Karpas-422 (cell line): ENCODE measurements at regions not wholly inside any gene's neighbourhood (a gene's known extent, or its start where the extent isn't known, plus 50 kb on each side); places are given as distances from the start of the nearest gene placed in this dataset.

Experiments used
- DNase-seq: peaks from one replicate; pipeline ENCODE4 v3.0.0-alpha.2; 2015
- H2AFZ ChIP-seq: fragments of 200-600 bp; sonication (generic); 2 replicates; pipeline ENCODE4 v1.6.1; 2014; ENCODE audit warnings: antibody characterized with exemption, low read length, mixed read lengths
- H3K27ac ChIP-seq: fragments of 200-600 bp; sonication (generic); 2 replicates; pipeline ENCODE4 v1.5.1; 2014; ENCODE audit warnings: mild to moderate bottlenecking, low read length, moderate library complexity
- H3K27me3 ChIP-seq: fragments of 200-600 bp; sonication (generic); 2 replicates; pipeline ENCODE4 v1.6.1; 2014; ENCODE audit warnings: low read length, mixed read lengths
- H3K36me3 ChIP-seq: fragments of 200-600 bp; sonication (generic); 2 replicates; pipeline ENCODE4 v1.6.1; 2014; ENCODE audit warnings: low read length, mixed read lengths; ENCODE audit not compliant: insufficient read depth
- H3K4me1 ChIP-seq: fragments of 200-600 bp; sonication (generic); 2 replicates; pipeline ENCODE4 v1.6.1; 2014; ENCODE audit warnings: mild to moderate bottlenecking, low read length, mixed read lengths
- H3K4me2 ChIP-seq: fragments of 200-600 bp; sonication (generic); 2 replicates; pipeline ENCODE4 v1.6.1; 2014; ENCODE audit warnings: low read length, low read depth, mild to moderate bottlenecking; ENCODE audit not compliant: poor library complexity, severe bottlenecking
- H3K4me3 ChIP-seq: fragments of 200-600 bp; sonication (generic); 2 replicates; pipeline ENCODE4 v1.5.1; 2014; ENCODE audit warnings: mild to moderate bottlenecking, antibody characterized with exemption, low read length, mixed read lengths
- H3K79me2 ChIP-seq: fragments of 200-600 bp; sonication (generic); 2 replicates; pipeline ENCODE4 v1.6.1; 2014; ENCODE audit warnings: mild to moderate bottlenecking, low read length, mixed read lengths
- H3K9ac ChIP-seq: fragments of 200-600 bp; sonication (generic); 2 replicates; pipeline ENCODE4 v1.6.0; 2014; ENCODE audit warnings: low read length
- H3K9me2 ChIP-seq: fragments of 200-600 bp; sonication (generic), shearing (Covaris generic); replicated peaks from 2 replicates; pipeline ENCODE4 v1.6.0; 2014; ENCODE audit warnings: mild to moderate bottlenecking, low read length, moderate library complexity; ENCODE audit not compliant: insufficient read depth
- H3K9me3 ChIP-seq: fragments of 300-700, 200-600 bp; sonication (generic); 2 replicates; pipeline ENCODE4 v1.6.1; 2014; ENCODE audit warnings: low read length, mixed read lengths
- H4K20me1 ChIP-seq: fragments of 200-600 bp; sonication (generic); 2 replicates; pipeline ENCODE4 v1.6.1; 2014; ENCODE audit warnings: mild to moderate bottlenecking, antibody characterized with exemption, low read length, low read depth; ENCODE audit not compliant: insufficient read depth

DNA sequence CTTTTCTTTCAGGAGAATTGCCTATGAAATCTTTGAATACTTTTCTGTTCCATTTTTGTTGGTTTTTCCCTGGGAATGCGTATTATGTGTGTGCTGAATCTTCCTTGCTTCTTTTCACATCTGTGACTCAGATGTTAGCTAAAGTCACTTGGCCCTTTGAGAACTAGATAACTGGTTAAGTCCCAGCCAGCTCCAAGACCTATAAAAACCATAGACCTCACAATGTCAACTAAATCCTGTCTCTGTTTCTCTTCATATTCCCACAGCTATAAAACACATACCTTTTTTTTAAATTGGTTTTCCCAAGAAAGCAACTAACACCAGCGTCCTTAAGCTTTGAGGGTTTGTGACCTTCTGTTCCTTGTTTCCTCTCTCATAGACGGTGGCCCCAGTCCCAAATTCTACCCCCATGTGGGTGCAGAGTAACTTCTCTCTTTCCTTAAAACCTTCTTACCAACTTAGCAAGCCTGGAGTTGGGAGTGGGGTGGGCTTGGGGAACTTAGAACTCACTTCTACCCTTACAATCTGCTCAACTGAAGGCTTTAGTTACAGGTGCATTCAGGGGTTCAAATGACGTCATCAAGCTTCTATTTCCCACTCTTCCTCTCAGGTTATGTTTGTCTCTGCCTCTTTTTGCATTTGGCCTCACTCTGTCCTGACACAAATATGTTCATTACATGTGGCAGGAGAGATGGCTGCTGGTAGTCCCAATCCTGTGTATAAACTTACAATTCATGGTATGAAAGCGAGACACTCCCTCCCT lies 58.1 kb upstream of the TGIF1 start:
- no peaks in the 10 kb centered on the region for H3K9me2 ChIP-seq
- H3K4me2 ChIP-seq, result no peak overlapping the region
- H3K9me3 ChIP-seq, result peaks cover 9% of the 10 kb centered on the region; the same call in 1 of the 2 replicates
- no peaks in the 10 kb centered on the region for H3K36me3 ChIP-seq
- H3K4me3 ChIP-seq, result no peak overlapping the region
- no peaks in the 10 kb centered on the region for H3K4me1 ChIP-seq
- H3K79me2 ChIP-seq, result no peaks in the 10 kb centered on the region
- H4K20me1 ChIP-seq, result no peaks in the 10 kb centered on the region
- no peak for DNase-seq
- H3K9ac ChIP-seq, result no peak overlapping the region
- no peaks in the 10 kb centered on the region for H3K27me3 ChIP-seq
- no peak overlapping the region for H2AFZ ChIP-seq
- H3K27ac ChIP-seq, result no peak overlapping the region

DNA sequence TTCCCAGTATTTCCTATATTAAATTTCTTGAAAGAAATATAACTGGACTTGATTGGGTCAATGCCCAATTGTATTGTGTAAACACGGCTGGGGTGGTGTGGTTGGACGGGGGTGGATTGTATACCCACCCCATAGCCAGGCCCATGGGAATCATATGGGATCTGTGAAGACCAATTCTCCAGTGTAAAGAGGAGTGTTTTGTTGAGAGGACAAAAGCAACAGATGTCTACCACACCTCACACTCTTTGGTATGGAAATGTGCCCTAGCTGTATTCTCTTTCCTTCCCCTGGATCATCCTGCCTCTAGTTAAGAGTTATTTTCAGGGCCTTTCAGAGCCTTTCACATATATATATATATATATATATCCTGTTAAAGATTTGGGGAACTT lies 57.5 kb upstream of the TGIF1 start:
- H3K79me2 ChIP-seq, result no peaks in the 10 kb centered on the region
- no peak overlapping the region for H3K27ac ChIP-seq
- no peaks in the 10 kb centered on the region for H3K27me3 ChIP-seq
- peaks cover 9% of the 10 kb centered on the region; the same call in 1 of the 2 replicates for H3K9me3 ChIP-seq
- H4K20me1 ChIP-seq, result no peaks in the 10 kb centered on the region
- H3K4me3 ChIP-seq, result no peak overlapping the region
- no peak overlapping the region for H2AFZ ChIP-seq
- no peak for DNase-seq
- no peaks in the 10 kb centered on the region for H3K36me3 ChIP-seq
- no peak overlapping the region for H3K9ac ChIP-seq
- H3K4me1 ChIP-seq, result no peaks in the 10 kb centered on the region
- H3K4me2 ChIP-seq, result no peak overlapping the region
- H3K9me2 ChIP-seq, result no peaks in the 10 kb centered on the region

DNA sequence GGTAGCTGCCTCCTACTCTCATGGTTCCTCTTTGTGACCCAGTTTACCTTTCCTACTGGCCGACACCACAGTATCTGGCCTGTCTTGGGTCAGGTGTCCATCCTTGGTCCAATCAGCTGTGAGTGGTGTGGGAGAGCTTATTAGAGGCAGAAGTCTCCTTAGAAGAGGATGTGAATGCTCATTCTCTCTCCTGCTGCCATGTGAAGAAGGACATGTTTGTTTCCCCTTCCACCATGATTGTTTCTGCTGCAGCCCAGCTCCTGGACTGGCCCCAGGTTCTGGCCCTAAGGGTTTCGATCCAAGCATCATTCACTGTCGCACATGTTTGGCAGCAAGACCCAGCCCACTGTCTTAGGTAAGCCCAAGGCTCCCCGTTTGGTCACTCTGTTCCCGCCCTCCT lies 55.3 kb upstream of the TGIF1 start:
- H3K9me3 ChIP-seq, result peaks cover 9% of the 10 kb centered on the region; the same call in 1 of the 2 replicates
- H3K36me3 ChIP-seq, result no peaks in the 10 kb centered on the region
- no peak overlapping the region for H3K4me3 ChIP-seq
- H3K27ac ChIP-seq, result no peak overlapping the region
- H3K4me2 ChIP-seq, result no peak overlapping the region
- no peaks in the 10 kb centered on the region for H3K79me2 ChIP-seq
- no peaks in the 10 kb centered on the region for H3K27me3 ChIP-seq
- no peaks in the 10 kb centered on the region for H3K9me2 ChIP-seq
- no peaks in the 10 kb centered on the region for H3K4me1 ChIP-seq
- no peak overlapping the region for H3K9ac ChIP-seq
- no peak overlapping the region for H2AFZ ChIP-seq
- no peak for DNase-seq
- no peaks in the 10 kb centered on the region for H4K20me1 ChIP-seq

DNA sequence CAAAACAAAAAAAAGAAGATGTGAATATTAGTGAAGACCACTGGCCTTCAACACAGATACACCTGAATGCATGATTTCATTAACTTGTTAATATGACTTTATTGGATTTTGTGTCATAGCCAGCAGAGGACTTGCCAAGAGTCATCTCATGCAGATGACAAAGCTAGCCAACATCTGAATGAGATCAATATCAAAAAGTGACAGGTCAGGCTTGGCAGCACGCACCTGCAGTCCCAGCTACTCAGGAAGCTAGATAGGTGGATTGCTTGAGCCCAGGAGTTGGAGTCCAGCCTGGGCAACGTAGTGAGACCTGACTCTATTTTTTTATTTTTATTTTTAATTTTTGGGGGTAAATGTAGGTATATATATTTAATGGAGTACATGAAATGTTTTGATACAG lies 54.5 kb upstream of the TGIF1 start:
- H3K9me3 ChIP-seq, result peaks cover 9% of the 10 kb centered on the region; the same call in 1 of the 2 replicates
- H3K27me3 ChIP-seq, result no peaks in the 10 kb centered on the region
- DNase-seq, result no peak
- no peak overlapping the region for H3K27ac ChIP-seq
- H3K4me3 ChIP-seq, result no peak overlapping the region
- no peaks in the 10 kb centered on the region for H3K79me2 ChIP-seq
- H4K20me1 ChIP-seq, result no peaks in the 10 kb centered on the region
- H3K4me1 ChIP-seq, result peaks cover 4% of the 10 kb centered on the region
- no peak overlapping the region for H3K9ac ChIP-seq
- no peak overlapping the region for H3K4me2 ChIP-seq
- H3K36me3 ChIP-seq, result no peaks in the 10 kb centered on the region
- no peaks in the 10 kb centered on the region for H3K9me2 ChIP-seq
- no peak overlapping the region for H2AFZ ChIP-seq

DNA sequence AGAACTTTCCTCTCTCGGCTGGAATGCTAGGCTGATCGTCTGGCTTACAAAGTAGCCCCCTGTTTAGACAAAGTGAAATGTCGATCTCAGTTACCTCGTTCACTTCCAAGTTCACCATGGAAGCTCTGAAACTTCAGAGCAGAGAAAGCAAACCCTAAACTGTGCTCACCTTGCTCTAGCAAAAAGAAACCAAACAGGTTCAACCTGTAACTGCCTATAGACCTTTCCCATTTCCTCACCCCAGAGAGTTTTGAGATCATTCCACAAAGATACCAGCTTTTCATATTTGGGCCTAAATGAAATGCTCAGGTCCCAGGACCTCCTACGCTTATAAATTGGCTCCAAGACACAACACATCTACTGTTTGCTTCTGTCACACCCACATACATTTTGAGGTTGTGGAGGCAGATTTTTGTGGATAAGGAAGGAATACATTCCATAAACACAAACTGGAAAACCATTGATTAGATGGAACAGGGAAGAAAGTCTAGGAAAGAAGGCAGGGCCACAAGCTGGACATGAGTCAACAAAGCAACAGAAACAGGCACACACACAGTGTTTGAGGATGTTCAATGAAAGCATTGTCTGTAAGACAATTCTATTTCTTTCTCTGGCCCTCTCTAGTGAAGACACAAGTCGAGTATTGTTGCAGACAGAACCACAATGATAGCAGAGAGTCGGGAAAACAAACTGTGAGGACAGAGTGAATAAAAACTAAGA lies 52.8 kb upstream of the TGIF1 start:
- H4K20me1 ChIP-seq, result no peaks in the 10 kb centered on the region
- no peaks in the 10 kb centered on the region for H3K79me2 ChIP-seq
- no peaks in the 10 kb centered on the region for H3K27me3 ChIP-seq
- no peak overlapping the region for H3K4me3 ChIP-seq
- no peaks in the 10 kb centered on the region for H3K9me2 ChIP-seq
- no peak overlapping the region for H2AFZ ChIP-seq
- H3K9ac ChIP-seq, result no peak overlapping the region
- H3K27ac ChIP-seq, result no peak overlapping the region
- H3K4me2 ChIP-seq, result no peak overlapping the region
- no peaks in the 10 kb centered on the region for H3K36me3 ChIP-seq
- H3K4me1 ChIP-seq, result peaks cover 21% of the 10 kb centered on the region
- DNase-seq, result no peak
- H3K9me3 ChIP-seq, result peaks cover 9% of the 10 kb centered on the region; the same call in 1 of the 2 replicates

DNA sequence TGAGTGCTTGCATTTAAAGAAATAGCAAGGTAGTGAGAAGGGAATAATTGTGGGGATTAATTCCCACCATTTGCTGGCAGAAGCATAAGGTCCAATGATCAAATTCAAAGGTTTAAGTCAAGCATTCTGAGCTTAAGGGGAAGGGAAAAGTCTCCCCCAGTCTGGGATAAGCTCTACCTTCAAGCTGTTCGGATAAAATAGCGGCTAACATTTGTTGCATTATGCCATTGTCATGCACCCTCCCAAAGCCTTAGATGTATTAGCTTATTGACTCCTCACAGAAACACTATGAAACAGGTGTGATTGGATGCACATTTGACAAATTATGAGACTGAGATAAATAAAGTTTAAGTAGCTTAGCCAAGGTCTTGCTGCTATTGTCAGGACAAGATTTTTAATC lies 52.2 kb upstream of the TGIF1 start:
- DNase-seq, result no peak
- Histone ChIP-seq H3K9ac (no peak overlapping the region), H3K79me2 (no peaks in the 10 kb centered on the region), H2AFZ (no peak overlapping the region), H3K4me1 (peaks cover 27% of the 10 kb centered on the region), H4K20me1 (no peaks in the 10 kb centered on the region), H3K27me3 (no peaks in the 10 kb centered on the region), H3K9me3 (peaks cover 9% of the 10 kb centered on the region; the same call in 1 of the 2 replicates), H3K27ac (no peak overlapping the region), H3K36me3 (no peaks in the 10 kb centered on the region), H3K4me2 (no peak overlapping the region), H3K4me3 (no peak overlapping the region), H3K9me2 (no peaks in the 10 kb centered on the region)
